Endothelial cell of umbilical vein (primary cell): ENCODE measurements at regions not wholly inside any gene's neighbourhood (a gene's known extent, or its start where the extent isn't known, plus 50 kb on each side); places are given as distances from the start of the nearest gene placed in this dataset.
"Not testable (repeated sequence)": the region's sequence is repeated elsewhere in the genome, so short reads cannot be mapped to it uniquely, and the experiment has no call there.

ENCODE experiments used
- BruUV-seq: library from RNA; stranded (reverse); fragments of 400-500 nt; replicated peaks from 2 replicates; lab custom pipeline; 2021; lab: Mats Ljungman, UMichigan
- CTCF ChIA-PET: fragments of 300-600, 350-600 bp; sonication (Branson Sonifier 250); formaldehyde crosslinking; loops from one replicate; lab custom pipeline; 2021; ENCODE audit warnings: antibody characterized with exemption, inconsistent platforms; lab: Charles Lee
- POLR2A ChIA-PET: fragments of 300-600, 350-600 bp; sonication (Branson Sonifier 250); formaldehyde crosslinking; loops from one replicate; lab custom pipeline; 2021; ENCODE audit warnings: antibody characterized with exemption, inconsistent platforms; lab: Charles Lee
- DNase-seq: peaks from one replicate; pipeline ENCODE4 v3.0.0-alpha.2; 2011; ENCODE audit warnings: low read depth, low spot score
- FAIRE-seq: peaks from 2 replicates; lab custom pipeline; 2011; peaks lifted over from hg19 to GRCh38; lab: Jason Lieb, UNC
- H2AFZ ChIP-seq: 2 replicates; pipeline ENCODE4 v1.6.0; 2012; ENCODE audit warnings: low read depth, low read length, control low read depth, inconsistent platforms
- H3K27ac ChIP-seq: 2 replicates; pipeline ENCODE4 v1.5.1; 2011; ENCODE audit warnings: low read depth, mild to moderate bottlenecking, control low read depth, low read length, moderate library complexity; ENCODE audit not compliant: insufficient read depth
- H3K27me3 ChIP-seq, 2 experiments: 2 replicates each; pipeline versions ENCODE4 v1.6.0 to v1.6.1; 2011; ENCODE audit warnings: low read length in 2 of 2, mixed read lengths in 1 of 2; ENCODE audit not compliant: control insufficient read depth in 2 of 2, insufficient read depth in 2 of 2
- H3K36me3 ChIP-seq, 2 experiments: 2 replicates in 1 of 2; 3 replicates in 1 of 2; pipeline ENCODE4 v1.5.1; 2011; ENCODE audit warnings: low read length in 2 of 2, mild to moderate bottlenecking in 1 of 2, moderate library complexity in 1 of 2; ENCODE audit not compliant: control insufficient read depth in 2 of 2, insufficient read depth in 2 of 2; ENCODE audit errors: extremely low read depth in 1 of 2
- H3K4me1 ChIP-seq: 3 replicates; pipeline ENCODE4 v1.5.1; 2011; ENCODE audit warnings: mild to moderate bottlenecking, low read length; ENCODE audit not compliant: control insufficient read depth, insufficient read depth; ENCODE audit errors: extremely low read depth
- H3K4me2 ChIP-seq: 2 replicates; pipeline ENCODE4 v1.6.1; 2011; ENCODE audit warnings: low read length, control low read depth, mixed read lengths; ENCODE audit not compliant: insufficient read depth
- H3K4me3 ChIP-seq, 3 experiments: fragments of 200-600 bp in 1 of 3; sonication (generic), shearing (Covaris generic) in 1 of 3; replicated peaks in 1 of 3; 2 replicates each; pipeline ENCODE4 v1.5.1; 2011 to 2016; ENCODE audit warnings: control low read depth in 3 of 3, low read length in 3 of 3, mild to moderate bottlenecking in 2 of 3, inconsistent platforms in 1 of 3, low read depth in 1 of 3, moderate library complexity in 1 of 3; ENCODE audit not compliant: insufficient read depth in 1 of 3
- H3K79me2 ChIP-seq: 2 replicates; pipeline ENCODE4 v1.6.0; 2012; ENCODE audit warnings: low read length, inconsistent platforms; ENCODE audit not compliant: control insufficient read depth, insufficient read depth
- H3K9ac ChIP-seq: replicated peaks from 2 replicates; pipeline ENCODE3; 2011; ENCODE audit warnings: low read length, control low read depth; ENCODE audit not compliant: insufficient read depth; ENCODE audit errors: extremely low read depth
- H3K9me1 ChIP-seq: replicated peaks from 3 replicates; pipeline ENCODE4 v1.6.0; 2011; ENCODE audit warnings: mild to moderate bottlenecking, low read length; ENCODE audit not compliant: control insufficient read depth, insufficient read depth; ENCODE audit errors: extremely low read depth
- H3K9me3 ChIP-seq: replicated peaks from 2 replicates; pipeline ENCODE4 v1.5.1; 2012; ENCODE audit warnings: low read length, inconsistent platforms; ENCODE audit not compliant: control insufficient read depth, insufficient read depth
- H4K20me1 ChIP-seq: replicated peaks from 2 replicates; pipeline ENCODE3; 2011; ENCODE audit warnings: mild to moderate bottlenecking, low read length; ENCODE audit not compliant: control insufficient read depth, insufficient read depth; ENCODE audit errors: extremely low read depth
- CTCF ChIP-seq, 2 donors: IDR thresholded peaks; 1 replicate in 1 of 2; 2 replicates in 1 of 2; pipeline ENCODE4 v1.5.1; 2011; ENCODE audit warnings: low read length in 2 of 2, mild to moderate bottlenecking in 2 of 2, moderate library complexity in 2 of 2, control low read depth in 1 of 2, inconsistent platforms in 1 of 2, low read depth in 1 of 2; ENCODE audit not compliant: insufficient read depth in 1 of 2; ENCODE audit errors: extremely low read depth in 1 of 2
- EZH2 ChIP-seq: IDR thresholded peaks from 2 replicates; pipeline ENCODE4 v1.6.1; 2012; ENCODE audit warnings: borderline replicate concordance, low read depth, mild to moderate bottlenecking, moderate library complexity, low read length, inconsistent platforms; ENCODE audit not compliant: severe bottlenecking
- FOS ChIP-seq: IDR thresholded peaks from 2 replicates; pipeline ENCODE4 v1.6.1; 2011; ENCODE audit warnings: mild to moderate bottlenecking, low read length, moderate library complexity, borderline replicate concordance; ENCODE audit not compliant: insufficient read depth
- GATA2 ChIP-seq: IDR thresholded peaks from 2 replicates; pipeline ENCODE4 v1.7.0; 2011; ENCODE audit warnings: low read depth, mild to moderate bottlenecking, moderate library complexity, mixed read lengths, low read length; ENCODE audit not compliant: insufficient read length, insufficient read depth
- JUN ChIP-seq: IDR thresholded peaks from 2 replicates; pipeline ENCODE4 v1.6.1; 2011; ENCODE audit warnings: borderline replicate concordance, low read depth; ENCODE audit not compliant: insufficient read length, insufficient read depth
- MAX ChIP-seq: IDR thresholded peaks from 2 replicates; pipeline ENCODE4 v1.6.1; 2011; ENCODE audit not compliant: insufficient read depth, insufficient read length
- MYC ChIP-seq: IDR thresholded peaks from one replicate; pipeline ENCODE4 v1.6.1; 2011; ENCODE audit warnings: mild to moderate bottlenecking, low read depth, low read length
- POLR2A ChIP-seq: IDR thresholded peaks from 2 replicates; pipeline ENCODE4 v1.6.1; 2012; ENCODE audit warnings: low read depth, mild to moderate bottlenecking, control low read depth, low read length
- POLR2AphosphoS5 ChIP-seq: IDR thresholded peaks from 2 replicates; pipeline ENCODE4 v1.6.1; 2012; ENCODE audit warnings: low read depth, mild to moderate bottlenecking, control low read depth, low read length, moderate library complexity; ENCODE audit not compliant: insufficient read depth
- dilution Hi-C: fragments of 300-500 bp; cut with MboI; formaldehyde crosslinking; loops from one replicate; pipeline ENCODE4 v1.15.0; 2019; ENCODE audit warnings: low sequenced_read_pairs; ENCODE audit not compliant: extremely low pct_ligation_motif_present
- intact Hi-C: fragments of 100-400 bp; cut with micrococcal nuclease; formaldehyde crosslinking; loops from one replicate; pipeline ENCODE4 v1.10.0; 2022

- H3K79me2 ChIP-seq = no peaks in the 10 kb centered on the region
- no peaks in the 10 kb centered on the region for H3K27me3 ChIP-seq
- no peak overlapping the region for H3K27ac ChIP-seq
- no peaks in the 10 kb centered on the region for H4K20me1 ChIP-seq
- no TSS peak for BruUV-seq
- intact Hi-C loops (no loop called here), dilution Hi-C loops (no loop called here)
- no peak overlapping the region for H3K4me2 ChIP-seq
- TF ChIP-seq GATA2 (no peak), CTCF (IDR thresholded peaks at IDR 0.05; ENCODE audit: extremely low read depth in 1 of 2, insufficient read depth in 1 of 2, low read depth in 1 of 2, low read length in 2 of 2) (no peak), EZH2 (no peak), POLR2A (no peak), FOS (no peak), JUN (no peak), POLR2AphosphoS5 (no peak), MYC (no peak), MAX (no peak)
- no peaks in the 10 kb centered on the region for H3K36me3 ChIP-seq
- H3K9me1 ChIP-seq = no peaks in the 10 kb centered on the region
- POLR2A ChIA-PET = no interaction called here
- no peak overlapping the region for H3K4me3 ChIP-seq
- no peaks in the 10 kb centered on the region for H3K4me1 ChIP-seq
- FAIRE-seq (no peak), DNase-seq (no peak)
- no peak overlapping the region for H2AFZ ChIP-seq
- H3K9ac ChIP-seq = no peak overlapping the region
- CTCF ChIA-PET = no interaction called here
- H3K9me3 ChIP-seq = no peaks in the 10 kb centered on the region
Observed at GRCh38 chr3:194913316-194913715, 227.6 kb downstream of the FAM43A start.

GRCh38 chr3:194924889-194925288, 239.2 kb downstream of the FAM43A start:
- H2AFZ ChIP-seq, POLR2A ChIA-PET, H3K27me3 ChIP-seq, H3K79me2 ChIP-seq, H3K9ac ChIP-seq, H3K9me1 ChIP-seq, H4K20me1 ChIP-seq, DNase-seq, H3K27ac ChIP-seq, FAIRE-seq, H3K36me3 ChIP-seq, H3K4me2 ChIP-seq, H3K4me3 ChIP-seq, intact Hi-C loops, BruUV-seq, H3K9me3 ChIP-seq, dilution Hi-C loops, CTCF ChIA-PET: not testable (repeated sequence)
- H3K4me1 ChIP-seq = peaks cover 23% of the 10 kb centered on the region
